HepG2 (cell line): ENCODE measurements at regions not wholly inside any gene's neighbourhood (a gene's known extent, or its start where the extent isn't known, plus 50 kb on each side); places are given as distances from the start of the nearest gene placed in this dataset.

Source experiments
- ARNTL ChIP-seq: sonication (generic); formaldehyde crosslinking; IDR thresholded peaks from 2 replicates; pipeline ENCODE4 v1.4.0; 2020; ENCODE audit warnings: mild to moderate bottlenecking, missing genetic modification reagents
- ASH2L ChIP-seq: fragments of 300-600, 200-600 bp; sonication (generic); IDR thresholded peaks from 2 replicates; pipeline ENCODE4 v1.7.0; 2017; ENCODE audit warnings: low read depth, mild to moderate bottlenecking, moderate library complexity, mixed read lengths, low read length; ENCODE audit not compliant: insufficient read length
- EP300 ChIP-seq, 3 experiments: sonication (generic) in 1 of 3; formaldehyde crosslinking in 1 of 3; IDR thresholded peaks; 2 replicates each; pipeline versions ENCODE4 v1.5.1 to v1.6.1; 2011 to 2020; ENCODE audit warnings: low read depth in 2 of 3, low read length in 2 of 3, borderline replicate concordance in 1 of 3, improper control_type of control experiment in 1 of 3, mild to moderate bottlenecking in 1 of 3, missing genetic modification reagents in 1 of 3, moderate library complexity in 1 of 3
- FOXP1 ChIP-seq, 2 experiments: fragments of 450-650 bp in 1 of 2; IDR thresholded peaks; 2 replicates each; pipeline ENCODE4 v1.6.1; 2017 to 2018; ENCODE audit warnings: antibody characterized with exemption in 1 of 2
- HNF4A ChIP-seq: sonication (generic); formaldehyde crosslinking; IDR thresholded peaks from 2 replicates; pipeline ENCODE4 v1.4.0; 2020; ENCODE audit warnings: missing genetic modification reagents
- NFIC ChIP-seq: IDR thresholded peaks from 2 replicates; pipeline ENCODE4 v1.6.1; 2012; ENCODE audit warnings: mild to moderate bottlenecking, low read length, inconsistent platforms
- NR1H2 ChIP-seq: sonication (generic); formaldehyde crosslinking; IDR thresholded peaks from 2 replicates; pipeline ENCODE4 v1.8.1; 2022; ENCODE audit warnings: low read depth, missing genetic modification reagents, borderline replicate concordance
- PAWR ChIP-seq: sonication (generic); formaldehyde crosslinking; IDR thresholded peaks from 2 replicates; pipeline ENCODE4 v1.4.0; 2020; ENCODE audit warnings: missing genetic modification reagents, mild to moderate bottlenecking, borderline replicate concordance
- POLR2G ChIP-seq: fragments of 200-400 bp; formaldehyde crosslinking; IDR thresholded peaks from 2 replicates; pipeline ENCODE4 v1.6.1; 2018; ENCODE audit warnings: mild to moderate bottlenecking, low read depth, low read length, moderate library complexity
- RARA ChIP-seq: IDR thresholded peaks from 2 replicates; pipeline ENCODE4 v1.6.1; 2016; ENCODE audit warnings: missing genetic modification reagents, missing compliant biosample characterization
- SNAPC2 ChIP-seq: sonication (generic); formaldehyde crosslinking; IDR thresholded peaks from 2 replicates; pipeline ENCODE4 v1.8.1; 2022; ENCODE audit warnings: mild to moderate bottlenecking, missing genetic modification reagents
- SOX13 ChIP-seq, 3 experiments: fragments of 450-650 bp in 1 of 3; sonication (generic) in 1 of 3; formaldehyde crosslinking in 1 of 3; IDR thresholded peaks in 2 of 3; conservative IDR thresholded peaks in 1 of 3; 2 replicates each; pipeline versions ENCODE4 v1.5.0 to v1.6.1; 2016 to 2020; ENCODE audit warnings: antibody characterized with exemption in 1 of 3, mild to moderate bottlenecking in 1 of 3, missing compliant biosample characterization in 1 of 3, missing genetic modification reagents in 1 of 3, moderate library complexity in 1 of 3
- SOX6 ChIP-seq, 2 experiments: fragments of 450-650 bp in 1 of 2; sonication (generic) in 1 of 2; formaldehyde crosslinking in 1 of 2; IDR thresholded peaks; 2 replicates each; pipeline versions ENCODE4 v1.4.0 to v1.6.1; 2017 to 2020; ENCODE audit warnings: antibody characterized with exemption in 1 of 2, mild to moderate bottlenecking in 1 of 2, missing genetic modification reagents in 1 of 2
- YEATS4 ChIP-seq: sonication (generic); formaldehyde crosslinking; IDR thresholded peaks from 2 replicates; pipeline ENCODE4 v1.4.0; 2020; ENCODE audit warnings: missing genetic modification reagents, borderline replicate concordance
- ZBTB46 ChIP-seq: sonication (generic); formaldehyde crosslinking; IDR thresholded peaks from 2 replicates; pipeline ENCODE4 v1.4.0; 2020; ENCODE audit warnings: mild to moderate bottlenecking, missing genetic modification reagents, borderline replicate concordance
- ZNF460 ChIP-seq: sonication (generic); formaldehyde crosslinking; IDR thresholded peaks from 2 replicates; pipeline ENCODE4 v1.5.1; 2020; ENCODE audit warnings: missing genetic modification reagents, mild to moderate bottlenecking, borderline replicate concordance
- ZNF879 ChIP-seq: sonication (generic); formaldehyde crosslinking; IDR thresholded peaks from 2 replicates; pipeline ENCODE4 v1.8.1; 2023; ENCODE audit warnings: missing genetic modification reagents
- TF ChIP-seq, protein P1 (sequence below): sonication (generic); formaldehyde crosslinking; IDR thresholded peaks from 2 replicates; pipeline ENCODE4 v1.8.0; 2022; ENCODE audit warnings: missing genetic modification reagents, low read depth, mild to moderate bottlenecking, borderline replicate concordance
- TF ChIP-seq, protein P2 (sequence below): sonication (generic); formaldehyde crosslinking; IDR thresholded peaks from 2 replicates; pipeline ENCODE4 v1.5.0; 2020; ENCODE audit warnings: mild to moderate bottlenecking, missing genetic modification reagents, borderline replicate concordance

GRCh38 chr6:113699239-113699638 is 157.9 kb upstream of the MARCKS start (continued):
- TF ChIP-seq SOX13 (IDR thresholded peaks at IDR 0.05) (no peak), SOX13 (CRISPR knock-in tag; conservative IDR thresholded peaks at IDR 0.05 in 1 of 2, IDR thresholded peaks at IDR 0.05 in 1 of 2) (peak in 1 of 2 experiments; percentile 85; a peak in 2 of 4 replicates), RARA (CRISPR knock-in tag) (peak; percentile 53), ZNF460 (CRISPR knock-in tag) (no peak), NR1H2 (CRISPR knock-in tag) (no peak), SOX6 (IDR thresholded peaks at IDR 0.05) (no peak), SOX6 (CRISPR knock-in tag; IDR thresholded peaks at IDR 0.05) (peak; percentile 85), POLR2G (no peak), YEATS4 (no peak), ASH2L (no peak), NFIC (peak; percentile 22; the same call in 1 of the 2 replicates), HNF4A (CRISPR knock-in tag) (peak; percentile 80), PAWR (CRISPR knock-in tag) (no peak), ZBTB46 (no peak), SNAPC2 (no peak), ARNTL (no peak), EP300 (IDR thresholded peaks at IDR 0.05; ENCODE audit: low read depth in 2 of 2, low read length in 2 of 2) (peak in 1 of 2 experiments; percentile 63; a peak in 2 of 4 replicates), EP300 (CRISPR knock-in tag; IDR thresholded peaks at IDR 0.05; ENCODE audit: borderline replicate concordance) (no peak), FOXP1 (IDR thresholded peaks at IDR 0.05) (0 out of 2 replicates have a peak, but pooled peaks have one; percentile 23), FOXP1 (CRISPR knock-in tag; IDR thresholded peaks at IDR 0.05) (peak; percentile 62; the same call in 1 of the 2 replicates), ZNF879 (CRISPR knock-in tag) (no peak)
- TF ChIP-seq, protein P1, sequence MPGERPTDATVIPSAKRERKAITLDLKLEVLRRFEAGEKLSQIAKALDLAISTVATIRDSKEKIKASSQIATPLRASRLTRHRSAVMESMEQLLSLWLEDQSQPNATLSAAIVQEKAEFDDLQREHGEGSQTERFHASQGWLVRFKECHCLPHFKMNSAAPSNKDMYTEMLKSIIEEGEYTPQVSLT (CRISPR knock-in tag) = no peak
- TF ChIP-seq, protein P2, sequence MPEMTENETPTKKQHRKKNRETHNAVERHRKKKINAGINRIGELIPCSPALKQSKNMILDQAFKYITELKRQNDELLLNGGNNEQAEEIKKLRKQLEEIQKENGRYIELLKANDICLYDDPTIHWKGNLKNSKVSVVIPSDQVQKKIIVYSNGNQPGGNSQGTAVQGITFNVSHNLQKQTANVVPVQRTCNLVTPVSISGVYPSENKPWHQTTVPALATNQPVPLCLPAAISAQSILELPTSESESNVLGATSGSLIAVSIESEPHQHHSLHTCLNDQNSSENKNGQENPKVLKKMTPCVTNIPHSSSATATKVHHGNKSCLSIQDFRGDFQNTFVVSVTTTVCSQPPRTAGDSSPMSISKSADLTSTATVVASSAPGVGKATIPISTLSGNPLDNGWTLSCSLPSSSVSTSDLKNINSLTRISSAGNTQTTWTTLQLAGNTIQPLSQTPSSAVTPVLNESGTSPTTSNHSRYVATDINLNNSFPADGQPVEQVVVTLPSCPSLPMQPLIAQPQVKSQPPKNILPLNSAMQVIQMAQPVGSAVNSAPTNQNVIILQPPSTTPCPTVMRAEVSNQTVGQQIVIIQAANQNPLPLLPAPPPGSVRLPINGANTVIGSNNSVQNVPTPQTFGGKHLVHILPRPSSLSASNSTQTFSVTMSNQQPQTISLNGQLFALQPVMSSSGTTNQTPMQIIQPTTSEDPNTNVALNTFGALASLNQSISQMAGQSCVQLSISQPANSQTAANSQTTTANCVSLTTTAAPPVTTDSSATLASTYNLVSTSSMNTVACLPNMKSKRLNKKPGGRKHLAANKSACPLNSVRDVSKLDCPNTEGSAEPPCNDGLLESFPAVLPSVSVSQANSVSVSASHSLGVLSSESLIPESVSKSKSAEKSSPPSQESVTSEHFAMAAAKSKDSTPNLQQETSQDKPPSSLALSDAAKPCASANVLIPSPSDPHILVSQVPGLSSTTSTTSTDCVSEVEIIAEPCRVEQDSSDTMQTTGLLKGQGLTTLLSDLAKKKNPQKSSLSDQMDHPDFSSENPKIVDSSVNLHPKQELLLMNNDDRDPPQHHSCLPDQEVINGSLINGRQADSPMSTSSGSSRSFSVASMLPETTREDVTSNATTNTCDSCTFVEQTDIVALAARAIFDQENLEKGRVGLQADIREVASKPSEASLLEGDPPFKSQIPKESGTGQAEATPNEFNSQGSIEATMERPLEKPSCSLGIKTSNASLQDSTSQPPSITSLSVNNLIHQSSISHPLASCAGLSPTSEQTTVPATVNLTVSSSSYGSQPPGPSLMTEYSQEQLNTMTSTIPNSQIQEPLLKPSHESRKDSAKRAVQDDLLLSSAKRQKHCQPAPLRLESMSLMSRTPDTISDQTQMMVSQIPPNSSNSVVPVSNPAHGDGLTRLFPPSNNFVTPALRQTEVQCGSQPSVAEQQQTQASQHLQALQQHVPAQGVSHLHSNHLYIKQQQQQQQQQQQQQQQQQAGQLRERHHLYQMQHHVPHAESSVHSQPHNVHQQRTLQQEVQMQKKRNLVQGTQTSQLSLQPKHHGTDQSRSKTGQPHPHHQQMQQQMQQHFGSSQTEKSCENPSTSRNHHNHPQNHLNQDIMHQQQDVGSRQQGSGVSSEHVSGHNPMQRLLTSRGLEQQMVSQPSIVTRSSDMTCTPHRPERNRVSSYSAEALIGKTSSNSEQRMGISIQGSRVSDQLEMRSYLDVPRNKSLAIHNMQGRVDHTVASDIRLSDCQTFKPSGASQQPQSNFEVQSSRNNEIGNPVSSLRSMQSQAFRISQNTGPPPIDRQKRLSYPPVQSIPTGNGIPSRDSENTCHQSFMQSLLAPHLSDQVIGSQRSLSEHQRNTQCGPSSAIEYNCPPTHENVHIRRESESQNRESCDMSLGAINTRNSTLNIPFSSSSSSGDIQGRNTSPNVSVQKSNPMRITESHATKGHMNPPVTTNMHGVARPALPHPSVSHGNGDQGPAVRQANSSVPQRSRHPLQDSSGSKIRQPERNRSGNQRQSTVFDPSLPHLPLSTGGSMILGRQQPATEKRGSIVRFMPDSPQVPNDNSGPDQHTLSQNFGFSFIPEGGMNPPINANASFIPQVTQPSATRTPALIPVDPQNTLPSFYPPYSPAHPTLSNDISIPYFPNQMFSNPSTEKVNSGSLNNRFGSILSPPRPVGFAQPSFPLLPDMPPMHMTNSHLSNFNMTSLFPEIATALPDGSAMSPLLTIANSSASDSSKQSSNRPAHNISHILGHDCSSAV (CRISPR knock-in tag) = no peak
